ENCODE measurements at regions not wholly inside any gene's neighbourhood (a gene's known extent, or its start where the extent isn't known, plus 50 kb on each side); places are given as distances from the start of the nearest gene placed in this dataset.

DNA sequence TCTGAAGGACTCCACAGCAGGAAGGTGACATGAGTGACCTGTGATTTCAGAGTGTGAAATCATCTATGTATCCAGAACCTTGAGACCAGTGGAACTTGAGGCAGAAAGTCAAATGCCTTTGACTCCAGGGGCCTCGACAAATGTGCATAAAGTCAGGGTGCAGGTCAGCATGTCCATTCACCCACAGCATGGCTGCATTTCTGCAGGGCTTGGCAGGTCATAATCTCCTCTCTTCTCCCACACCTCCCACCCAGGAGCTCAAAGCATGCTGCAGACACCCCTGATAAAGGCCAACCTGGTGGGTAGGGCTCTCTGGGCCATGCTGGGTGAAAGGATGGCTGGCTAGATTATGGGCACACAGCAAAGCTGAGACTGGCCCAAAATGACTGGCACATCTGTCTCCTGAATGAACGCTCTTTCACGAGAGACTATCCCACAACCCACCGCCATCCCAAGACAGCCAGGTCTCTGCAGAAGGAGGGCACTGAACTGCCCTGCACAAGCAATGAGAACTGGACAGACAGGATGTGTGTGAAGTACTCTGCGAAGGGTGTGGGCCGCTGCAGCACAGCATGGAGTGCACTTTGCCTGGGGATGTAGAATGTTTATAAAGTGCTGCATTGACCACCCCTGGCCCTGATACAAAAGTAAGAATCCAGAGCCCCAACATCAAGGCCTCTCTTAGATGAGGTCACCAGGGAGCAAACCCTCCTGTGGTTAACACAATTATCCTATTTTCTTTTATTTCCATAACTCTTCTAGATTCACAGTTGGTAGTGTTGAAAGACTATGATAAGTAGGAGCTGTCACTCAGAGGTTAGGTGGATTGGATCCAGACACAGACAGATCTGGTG is 78.2 kb upstream of the NXT1 start:
- Histone ChIP-seq H2BK5ac (ENCODE audit: low read depth, low read length, poor library complexity, severe bottlenecking) (no peak overlapping the region), H2BK120ac (ENCODE audit: low read depth, low read length) (no peak overlapping the region), H3K36me3 (ENCODE audit: control insufficient read depth in 1 of 2, insufficient read depth in 2 of 2, low read depth in 1 of 2, low read length in 2 of 2) (no peaks in the 10 kb centered on the region), H3K9me3 (ENCODE audit: control insufficient read depth, low read length) (no peaks in the 10 kb centered on the region), H3K23ac (ENCODE audit: low read length in 2 of 2) (no peak overlapping the region), H2AK5ac (ENCODE audit: low read length, severe bottlenecking) (peak overlapping the region; percentile 12), H3K18ac (ENCODE audit: low read depth in 1 of 2, low read length in 2 of 2) (no peak overlapping the region), H2BK12ac (ENCODE audit: low read length in 2 of 2) (peak overlapping the region in 1 of 2 experiments; percentile 32), H3K4me3 (ENCODE audit: insufficient read depth in 1 of 2, low read depth in 1 of 2, low read length in 2 of 2) (no peak overlapping the region), H4K91ac (ENCODE audit: low read length) (no peak overlapping the region), H3K27ac (ENCODE audit: low read length, poor library complexity, severe bottlenecking) (no peak overlapping the region), H3K4ac (ENCODE audit: low read depth in 1 of 2, low read length in 2 of 2) (no peak overlapping the region), H3K79me1 (replicated peaks; ENCODE audit: low read length, poor library complexity, severe bottlenecking) (no peaks in the 10 kb centered on the region), H4K8ac (ENCODE audit: low read length) (no peak overlapping the region), H2AFZ (ENCODE audit: low read depth, low read length) (no peak overlapping the region), H3K14ac (ENCODE audit: low read length in 2 of 2) (no peak overlapping the region), H3K9ac (ENCODE audit: low read length) (no peak overlapping the region), H3K27me3 (ENCODE audit: control insufficient read depth in 1 of 2, insufficient read depth in 1 of 2, low read length in 2 of 2) (no peaks in the 10 kb centered on the region), H2BK15ac (ENCODE audit: low read depth, poor library complexity, severe bottlenecking) (no peak overlapping the region), H3K4me2 (ENCODE audit: low read length, poor library complexity, severe bottlenecking) (no peak overlapping the region), H3K4me1 (ENCODE audit: control insufficient read depth, insufficient read depth, low read depth, low read length) (peaks cover 20% of the 10 kb centered on the region)
- DNase-seq = no peak
- WGBS = 98% methylated on average over 4 of the region's 6 CpGs

DNA sequence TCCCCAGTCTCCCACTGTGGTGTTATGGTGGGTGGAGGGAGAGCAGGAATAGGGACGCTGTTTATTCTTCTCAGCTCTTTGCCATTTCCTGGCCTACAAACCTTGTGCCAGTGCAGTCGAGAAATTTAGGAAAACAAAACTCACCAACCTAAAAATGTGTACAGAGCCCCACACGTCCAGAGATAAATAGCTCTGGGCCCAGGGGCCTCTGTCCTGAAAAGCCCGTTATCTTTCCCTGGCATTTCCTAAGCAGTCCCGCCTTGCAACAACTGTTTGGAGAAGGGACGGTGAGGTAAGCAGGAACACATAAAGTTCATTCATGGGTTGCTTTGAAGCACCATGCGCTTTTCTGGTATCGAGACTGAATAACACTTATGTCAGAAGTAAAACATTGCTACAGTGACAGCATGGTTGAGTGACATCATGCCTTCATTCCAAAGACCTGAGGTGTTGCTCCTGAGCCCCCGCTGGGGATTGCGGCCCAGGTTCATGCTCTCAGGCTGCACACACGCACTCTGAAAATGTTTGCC is 80.1 kb upstream of the NXT1 start:
- H4K8ac ChIP-seq (ENCODE audit: low read length) = no peak overlapping the region
- H3K18ac ChIP-seq (ENCODE audit: low read depth in 1 of 2, low read length in 2 of 2) = peak overlapping the region; percentile 4 to 43
- no peak overlapping the region for H3K4ac ChIP-seq (ENCODE audit: low read depth in 1 of 2, low read length in 2 of 2)
- no peak overlapping the region for H2BK12ac ChIP-seq (ENCODE audit: low read length in 2 of 2)
- H2AK5ac ChIP-seq (ENCODE audit: low read length, severe bottlenecking) = peak overlapping the region; percentile 61
- H3K4me1 ChIP-seq (ENCODE audit: control insufficient read depth, insufficient read depth, low read depth, low read length) = peaks cover 35% of the 10 kb centered on the region
- no peak overlapping the region for H3K23ac ChIP-seq (ENCODE audit: low read length in 2 of 2)
- H3K27ac ChIP-seq (ENCODE audit: low read length, poor library complexity, severe bottlenecking) = peak overlapping the region; percentile 86
- H2BK120ac ChIP-seq (ENCODE audit: low read depth, low read length) = no peak overlapping the region
- H3K27me3 ChIP-seq (ENCODE audit: control insufficient read depth in 1 of 2, insufficient read depth in 1 of 2, low read length in 2 of 2) = no peaks in the 10 kb centered on the region
- H4K91ac ChIP-seq (ENCODE audit: low read length) = no peak overlapping the region
- H2BK5ac ChIP-seq (ENCODE audit: low read depth, low read length, poor library complexity, severe bottlenecking) = peak overlapping the region; percentile 91
- no peaks in the 10 kb centered on the region for H3K79me1 ChIP-seq (replicated peaks; ENCODE audit: low read length, poor library complexity, severe bottlenecking)
- DNase-seq = peak; percentile 91
- 4% methylated on average over 10 of the region's 11 CpGs for WGBS
- no peak overlapping the region for H3K4me3 ChIP-seq (ENCODE audit: insufficient read depth in 1 of 2, low read depth in 1 of 2, low read length in 2 of 2)
- H2AFZ ChIP-seq (ENCODE audit: low read depth, low read length) = no peak overlapping the region
- no peak overlapping the region for H3K14ac ChIP-seq (ENCODE audit: low read length in 2 of 2)
- peak overlapping the region; percentile 3 for H3K4me2 ChIP-seq (ENCODE audit: low read length, poor library complexity, severe bottlenecking)
- no peak overlapping the region for H3K9ac ChIP-seq (ENCODE audit: low read length)
- H2BK15ac ChIP-seq (ENCODE audit: low read depth, poor library complexity, severe bottlenecking) = no peak overlapping the region
- H3K9me3 ChIP-seq (ENCODE audit: control insufficient read depth, low read length) = no peaks in the 10 kb centered on the region
- H3K36me3 ChIP-seq (ENCODE audit: control insufficient read depth in 1 of 2, insufficient read depth in 2 of 2, low read depth in 1 of 2, low read length in 2 of 2) = no peaks in the 10 kb centered on the region

DNA sequence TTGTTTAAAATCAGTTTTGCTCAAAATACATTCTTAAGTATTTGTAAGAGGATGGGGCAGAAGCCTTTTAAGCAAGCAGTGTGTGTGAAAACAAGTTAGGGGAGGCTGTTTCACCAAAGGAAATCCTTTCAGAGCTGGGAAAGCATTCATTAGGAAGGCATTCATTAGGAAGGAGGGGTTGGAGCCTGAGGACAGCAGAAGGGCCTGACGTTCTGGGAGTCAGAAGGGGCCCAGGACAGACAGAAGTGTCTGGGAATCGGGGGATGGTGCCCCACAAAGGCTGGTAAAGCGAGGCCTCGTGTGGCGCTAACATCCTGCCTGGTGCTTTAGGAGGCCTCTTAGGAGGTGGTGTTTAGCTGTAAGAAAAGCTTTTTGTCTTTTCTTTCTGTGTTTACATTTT is 80.6 kb upstream of the NXT1 start:
- Histone ChIP-seq H3K23ac (ENCODE audit: low read length in 2 of 2) (no peak overlapping the region), H2BK120ac (ENCODE audit: low read depth, low read length) (peak overlapping the region; percentile 22), H3K9me3 (ENCODE audit: control insufficient read depth, low read length) (no peaks in the 10 kb centered on the region), H3K79me1 (replicated peaks; ENCODE audit: low read length, poor library complexity, severe bottlenecking) (no peaks in the 10 kb centered on the region), H3K4me1 (ENCODE audit: control insufficient read depth, insufficient read depth, low read depth, low read length) (peaks cover 40% of the 10 kb centered on the region), H3K27ac (ENCODE audit: low read length, poor library complexity, severe bottlenecking) (peak overlapping the region; percentile 86), H4K91ac (ENCODE audit: low read length) (no peak overlapping the region), H3K27me3 (ENCODE audit: control insufficient read depth in 1 of 2, insufficient read depth in 1 of 2, low read length in 2 of 2) (no peaks in the 10 kb centered on the region), H3K14ac (ENCODE audit: low read length in 2 of 2) (no peak overlapping the region), H3K4me2 (ENCODE audit: low read length, poor library complexity, severe bottlenecking) (no peak overlapping the region), H3K9ac (ENCODE audit: low read length) (no peak overlapping the region), H2AK5ac (ENCODE audit: low read length, severe bottlenecking) (peak overlapping the region; percentile 96), H3K18ac (ENCODE audit: low read depth in 1 of 2, low read length in 2 of 2) (peak overlapping the region; percentile 4 to 70), H3K4me3 (ENCODE audit: insufficient read depth in 1 of 2, low read depth in 1 of 2, low read length in 2 of 2) (no peak overlapping the region), H3K36me3 (ENCODE audit: control insufficient read depth in 1 of 2, insufficient read depth in 2 of 2, low read depth in 1 of 2, low read length in 2 of 2) (no peaks in the 10 kb centered on the region), H2AFZ (ENCODE audit: low read depth, low read length) (no peak overlapping the region), H4K8ac (ENCODE audit: low read length) (no peak overlapping the region), H2BK12ac (ENCODE audit: low read length in 2 of 2) (peak overlapping the region in 1 of 2 experiments; percentile 50), H2BK15ac (ENCODE audit: low read depth, poor library complexity, severe bottlenecking) (no peak overlapping the region), H2BK5ac (ENCODE audit: low read depth, low read length, poor library complexity, severe bottlenecking) (peak overlapping the region; percentile 91), H3K4ac (ENCODE audit: low read depth in 1 of 2, low read length in 2 of 2) (peak overlapping the region in 1 of 2 experiments; percentile 76)
- DNase-seq = peak; percentile 54
- WGBS = 12% methylated on average over 5 of the region's 5 CpGs

DNA sequence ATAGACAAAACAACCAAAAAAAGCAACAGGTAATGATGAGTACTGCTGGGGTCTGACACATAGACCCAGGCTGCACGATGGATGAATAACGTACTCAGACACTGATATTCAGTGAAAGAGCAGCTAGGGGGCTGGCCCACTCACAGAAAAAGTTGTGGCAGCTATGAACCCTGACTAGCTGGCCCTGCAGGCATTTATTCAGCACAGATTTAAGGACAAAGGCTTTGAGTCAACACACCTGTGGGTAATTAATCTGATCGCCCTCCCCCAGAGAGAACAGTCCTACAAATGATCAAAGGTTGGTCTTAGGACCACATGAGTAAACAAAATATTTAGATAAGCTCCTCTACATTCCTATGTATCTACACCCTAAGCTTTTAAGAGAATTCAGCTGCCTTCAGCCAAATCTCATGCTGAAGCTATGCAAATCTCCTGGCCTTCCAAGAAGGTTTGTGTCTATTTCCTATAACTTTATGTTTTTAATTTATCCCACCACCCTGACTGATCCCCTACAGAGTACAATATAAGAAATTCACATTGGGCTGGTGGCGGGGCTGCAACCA is 81.7 kb upstream of the NXT1 start:
- H3K14ac ChIP-seq (ENCODE audit: low read length in 2 of 2) = no peak overlapping the region
- 80% methylated on average over 4 of the region's 4 CpGs for WGBS
- no peaks in the 10 kb centered on the region for H3K27me3 ChIP-seq (ENCODE audit: control insufficient read depth in 1 of 2, insufficient read depth in 1 of 2, low read length in 2 of 2)
- no peak overlapping the region for H3K9ac ChIP-seq (ENCODE audit: low read length)
- no peak overlapping the region for H2AFZ ChIP-seq (ENCODE audit: low read depth, low read length)
- H4K91ac ChIP-seq (ENCODE audit: low read length) = no peak overlapping the region
- H3K4me2 ChIP-seq (ENCODE audit: low read length, poor library complexity, severe bottlenecking) = no peak overlapping the region
- no peaks in the 10 kb centered on the region for H3K79me1 ChIP-seq (replicated peaks; ENCODE audit: low read length, poor library complexity, severe bottlenecking)
- peaks cover 45% of the 10 kb centered on the region for H3K4me1 ChIP-seq (ENCODE audit: control insufficient read depth, insufficient read depth, low read depth, low read length)
- no peak overlapping the region for H3K23ac ChIP-seq (ENCODE audit: low read length in 2 of 2)
- H3K4me3 ChIP-seq (ENCODE audit: insufficient read depth in 1 of 2, low read depth in 1 of 2, low read length in 2 of 2) = no peak overlapping the region
- H3K27ac ChIP-seq (ENCODE audit: low read length, poor library complexity, severe bottlenecking) = peak overlapping the region; percentile 86
- DNase-seq = no peak
- peak overlapping the region; percentile 71 for H2AK5ac ChIP-seq (ENCODE audit: low read length, severe bottlenecking)
- H3K9me3 ChIP-seq (ENCODE audit: control insufficient read depth, low read length) = no peaks in the 10 kb centered on the region
- no peak overlapping the region for H3K4ac ChIP-seq (ENCODE audit: low read depth in 1 of 2, low read length in 2 of 2)
- H2BK12ac ChIP-seq (ENCODE audit: low read length in 2 of 2) = no peak overlapping the region
- H2BK120ac ChIP-seq (ENCODE audit: low read depth, low read length) = no peak overlapping the region
- no peak overlapping the region for H2BK15ac ChIP-seq (ENCODE audit: low read depth, poor library complexity, severe bottlenecking)
- H2BK5ac ChIP-seq (ENCODE audit: low read depth, low read length, poor library complexity, severe bottlenecking) = no peak overlapping the region
- H4K8ac ChIP-seq (ENCODE audit: low read length) = no peak overlapping the region
- no peak overlapping the region for H3K18ac ChIP-seq (ENCODE audit: low read depth in 1 of 2, low read length in 2 of 2)
- H3K36me3 ChIP-seq (ENCODE audit: control insufficient read depth in 1 of 2, insufficient read depth in 2 of 2, low read depth in 1 of 2, low read length in 2 of 2) = no peaks in the 10 kb centered on the region
